WTC11 (cell line): ENCODE measurements at regions not wholly inside any gene's neighbourhood (a gene's known extent, or its start where the extent isn't known, plus 50 kb on each side); places are given as distances from the start of the nearest gene placed in this dataset.
"Not testable (repeated sequence)": the region's sequence is repeated elsewhere in the genome, so short reads cannot be mapped to it uniquely, and the experiment has no call there.

Experiments used
- ATAC-seq: fragments of 200-7000 bp; cut with Tn5 transposase; 2 replicates; pipeline ENCODE4 v1.10.0; 2021; ENCODE audit warnings: mild to moderate bottlenecking, moderate library complexity
- CTCF ChIA-PET: fragments of 300-600 bp; sonication (Branson Sonifier 250); formaldehyde crosslinking; loops from one replicate; lab custom pipeline; 2021; ENCODE audit warnings: antibody characterized with exemption; lab: Charles Lee
- POLR2A ChIA-PET: fragments of 350-600 bp; sonication (Branson Sonifier 250); formaldehyde crosslinking; loops from one replicate; lab custom pipeline; 2021; ENCODE audit warnings: antibody characterized with exemption; lab: Charles Lee
- DNase-seq: peaks from one replicate; pipeline ENCODE4 v3.0.0; 2021; ENCODE audit warnings: low spot score
- H3K27ac Mint-ChIP-seq: 2 replicates; pipeline ENCODE4 v1.8.0; 2021; ENCODE audit warnings: mixed read lengths
- H3K27me3 Mint-ChIP-seq: 2 replicates; pipeline ENCODE4 v1.8.0; 2021; ENCODE audit warnings: low read depth, mild to moderate bottlenecking, moderate library complexity, mixed read lengths
- H3K36me3 Mint-ChIP-seq: 2 replicates; pipeline ENCODE4 v1.8.0; 2021; ENCODE audit warnings: mixed read lengths
- H3K4me1 Mint-ChIP-seq: 2 replicates; pipeline ENCODE4 v1.8.0; 2022; ENCODE audit warnings: mixed read lengths
- H3K4me3 Mint-ChIP-seq: 2 replicates; pipeline ENCODE4 v1.8.0; 2021; ENCODE audit warnings: mild to moderate bottlenecking, moderate library complexity, mixed read lengths
- H3K9me3 Mint-ChIP-seq: 2 replicates; pipeline ENCODE4 v1.8.0; 2021; ENCODE audit warnings: mixed read lengths
- ESRRA ChIP-seq: sonication (generic); formaldehyde crosslinking; IDR thresholded peaks from 2 replicates; pipeline ENCODE4 v1.8.1; 2022; ENCODE audit warnings: mild to moderate bottlenecking, missing genetic modification reagents, borderline replicate concordance
- HMGA2 ChIP-seq: fragments of 250-450 bp; sonication (Bioruptor Pico); IDR thresholded peaks from 2 replicates; pipeline ENCODE4 v1.4.0; 2021; ENCODE audit warnings: mild to moderate bottlenecking, moderate library complexity
- IRF2 ChIP-seq: sonication (generic); formaldehyde crosslinking; IDR thresholded peaks from 2 replicates; pipeline ENCODE4 v1.8.0; 2022; ENCODE audit warnings: low read depth, missing genetic modification reagents, borderline replicate concordance
- OVOL2 ChIP-seq: fragments of 250-450 bp; sonication (Bioruptor Pico); IDR thresholded peaks from 2 replicates; pipeline ENCODE4 v1.9.0; 2021; ENCODE audit warnings: mild to moderate bottlenecking, borderline replicate concordance
- SP1 ChIP-seq: sonication (generic); formaldehyde crosslinking; conservative IDR thresholded peaks from 2 replicates; pipeline ENCODE4 v1.8.1; 2022; ENCODE audit warnings: missing genetic modification reagents
- TEAD1 ChIP-seq: sonication (generic); formaldehyde crosslinking; IDR thresholded peaks from 2 replicates; pipeline ENCODE4 v1.8.0; 2022; ENCODE audit warnings: mild to moderate bottlenecking, missing genetic modification reagents
- TF ChIP-seq, protein P1 (sequence below): sonication (generic); formaldehyde crosslinking; IDR thresholded peaks from 2 replicates; pipeline ENCODE4 v1.8.0; 2022; ENCODE audit warnings: mild to moderate bottlenecking, missing genetic modification reagents
- TF ChIP-seq, protein P2 (sequence below): fragments of 200-600 bp; IDR thresholded peaks from 2 replicates; pipeline ENCODE4 v1.8.0; 2022; ENCODE audit warnings: antibody characterized with exemption
- TF ChIP-seq, protein P3 (sequence below): fragments of 250-450 bp; sonication (Bioruptor Pico); IDR thresholded peaks from 2 replicates; pipeline ENCODE4 v1.9.0; 2021; ENCODE audit warnings: mild to moderate bottlenecking, borderline replicate concordance
- TF ChIP-seq, protein P4 (sequence below): fragments of 250-450 bp; sonication (Bioruptor Pico); IDR thresholded peaks from 2 replicates; pipeline ENCODE4 v2.1.2; 2022; ENCODE audit warnings: mild to moderate bottlenecking, moderate library complexity
- TF ChIP-seq, protein P5 (sequence below): fragments of 250-450 bp; sonication (Bioruptor Pico); IDR thresholded peaks from 2 replicates; pipeline ENCODE4 v1.9.0; 2021; ENCODE audit warnings: mild to moderate bottlenecking
- TF ChIP-seq, protein P6 (sequence below): sonication (generic); formaldehyde crosslinking; IDR thresholded peaks from 2 replicates; pipeline ENCODE4 v1.8.1; 2023; ENCODE audit warnings: mild to moderate bottlenecking, missing genetic modification reagents
- TF ChIP-seq, protein P7 (sequence below): sonication (generic); formaldehyde crosslinking; IDR thresholded peaks from 2 replicates; pipeline ENCODE4 v1.8.0; 2023; ENCODE audit warnings: mild to moderate bottlenecking, missing genetic modification reagents

DNA sequence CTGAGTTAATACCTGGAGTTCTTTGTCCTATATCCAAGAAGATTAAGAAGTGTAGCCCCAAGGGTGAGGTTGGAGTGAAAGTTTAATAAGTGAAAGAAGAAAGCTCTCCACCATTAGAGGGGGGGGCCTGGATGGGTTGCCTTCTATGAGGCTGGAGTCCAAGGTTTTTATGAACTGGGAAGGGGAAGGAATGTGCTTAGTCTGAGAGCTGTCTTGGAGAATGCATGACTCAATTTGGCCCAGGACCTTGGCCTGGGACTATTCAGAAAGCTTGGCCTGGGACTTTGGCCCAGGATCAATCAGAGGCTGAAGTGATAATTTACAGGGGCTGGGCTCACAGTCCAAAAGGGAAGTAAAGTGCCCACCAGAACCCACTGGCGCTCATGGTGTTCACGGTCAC, 1049.0 kb upstream of the GRIA3 start:
- ChIA-PET POLR2A (no interaction called here), CTCF (no interaction called here)
- no peak overlapping the region for H3K4me3 Mint-ChIP-seq
- H3K9me3 Mint-ChIP-seq: peaks cover 22% of the 10 kb centered on the region
- ATAC-seq: no peak
- H3K4me1 Mint-ChIP-seq: peaks cover 3% of the 10 kb centered on the region; the same call in 1 of the 2 replicates
- no peak for DNase-seq
- H3K27ac Mint-ChIP-seq: no peak overlapping the region
- H3K36me3 Mint-ChIP-seq: peaks cover 15% of the 10 kb centered on the region
- TF ChIP-seq, protein P1, sequence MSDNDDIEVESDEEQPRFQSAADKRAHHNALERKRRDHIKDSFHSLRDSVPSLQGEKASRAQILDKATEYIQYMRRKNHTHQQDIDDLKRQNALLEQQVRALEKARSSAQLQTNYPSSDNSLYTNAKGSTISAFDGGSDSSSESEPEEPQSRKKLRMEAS (CRISPR knock-in tag): no peak
- TF ChIP-seq OVOL2 (CRISPR knock-in tag) (no peak), HMGA2 (CRISPR knock-in tag) (no peak), ESRRA (CRISPR knock-in tag) (no peak), IRF2 (CRISPR knock-in tag) (no peak)
- TF ChIP-seq, protein P2, sequence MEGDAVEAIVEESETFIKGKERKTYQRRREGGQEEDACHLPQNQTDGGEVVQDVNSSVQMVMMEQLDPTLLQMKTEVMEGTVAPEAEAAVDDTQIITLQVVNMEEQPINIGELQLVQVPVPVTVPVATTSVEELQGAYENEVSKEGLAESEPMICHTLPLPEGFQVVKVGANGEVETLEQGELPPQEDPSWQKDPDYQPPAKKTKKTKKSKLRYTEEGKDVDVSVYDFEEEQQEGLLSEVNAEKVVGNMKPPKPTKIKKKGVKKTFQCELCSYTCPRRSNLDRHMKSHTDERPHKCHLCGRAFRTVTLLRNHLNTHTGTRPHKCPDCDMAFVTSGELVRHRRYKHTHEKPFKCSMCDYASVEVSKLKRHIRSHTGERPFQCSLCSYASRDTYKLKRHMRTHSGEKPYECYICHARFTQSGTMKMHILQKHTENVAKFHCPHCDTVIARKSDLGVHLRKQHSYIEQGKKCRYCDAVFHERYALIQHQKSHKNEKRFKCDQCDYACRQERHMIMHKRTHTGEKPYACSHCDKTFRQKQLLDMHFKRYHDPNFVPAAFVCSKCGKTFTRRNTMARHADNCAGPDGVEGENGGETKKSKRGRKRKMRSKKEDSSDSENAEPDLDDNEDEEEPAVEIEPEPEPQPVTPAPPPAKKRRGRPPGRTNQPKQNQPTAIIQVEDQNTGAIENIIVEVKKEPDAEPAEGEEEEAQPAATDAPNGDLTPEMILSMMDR: no peak
- H3K27me3 Mint-ChIP-seq: no peaks in the 10 kb centered on the region

DNA sequence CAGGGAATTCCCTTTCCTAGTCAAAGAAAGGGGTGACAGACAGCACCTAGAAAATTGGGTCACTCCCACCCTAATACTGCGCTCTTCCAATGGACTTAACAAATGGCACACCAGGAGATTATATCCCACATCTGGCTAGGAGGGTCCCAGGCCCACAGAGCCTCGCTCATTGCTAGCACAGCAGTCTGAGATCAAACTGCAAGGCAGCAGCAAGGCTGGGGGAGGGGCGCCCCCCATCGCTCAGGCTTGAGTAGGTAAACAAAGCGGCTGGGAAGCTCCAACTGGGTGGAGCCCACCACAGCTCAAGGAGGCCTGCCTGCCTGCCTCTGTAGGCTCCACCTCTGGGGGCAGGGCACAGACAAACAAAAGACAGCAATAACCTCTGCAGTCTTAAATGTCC, 1043.9 kb upstream of the GRIA3 start:
- POLR2A ChIA-PET, H3K27ac Mint-ChIP-seq, H3K4me1 Mint-ChIP-seq, H3K4me3 Mint-ChIP-seq, CTCF ChIA-PET, H3K27me3 Mint-ChIP-seq, ATAC-seq: not testable (repeated sequence)
- H3K36me3 Mint-ChIP-seq: peaks cover 10% of the 10 kb centered on the region; the same call in 1 of the 2 replicates
- peaks cover 15% of the 10 kb centered on the region; the same call in 1 of the 2 replicates for H3K9me3 Mint-ChIP-seq
- DNase-seq: peak; percentile 8

DNA sequence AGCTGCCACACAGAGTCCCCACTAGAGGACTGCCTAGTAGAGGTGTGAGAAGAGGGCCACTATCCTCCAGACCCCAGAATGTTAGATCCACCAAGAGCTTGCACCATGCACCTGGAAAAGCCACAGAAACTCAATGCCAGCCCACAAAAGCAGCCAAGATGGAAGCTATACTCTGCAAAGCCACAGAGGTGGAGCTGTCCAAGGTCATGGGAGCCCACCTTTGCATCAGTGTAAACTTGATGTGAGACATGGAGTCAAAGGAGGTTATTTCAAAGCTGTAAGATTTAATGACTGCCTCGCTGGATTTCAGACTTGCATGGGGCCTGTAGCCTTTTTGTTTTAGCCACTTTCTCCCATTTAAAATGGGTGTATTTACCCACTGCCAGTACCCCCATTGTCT, 1030.1 kb upstream of the GRIA3 start:
- ChIA-PET POLR2A (no interaction called here), CTCF (no interaction called here)
- no peak for DNase-seq
- ATAC-seq: no peak
- no peak overlapping the region for H3K27ac Mint-ChIP-seq
- no peaks in the 10 kb centered on the region for H3K4me1 Mint-ChIP-seq
- H3K9me3 Mint-ChIP-seq: peaks cover 12% of the 10 kb centered on the region
- H3K36me3 Mint-ChIP-seq: peaks cover 6% of the 10 kb centered on the region
- H3K27me3 Mint-ChIP-seq: no peaks in the 10 kb centered on the region
- no peak overlapping the region for H3K4me3 Mint-ChIP-seq
- TF ChIP-seq TEAD1 (CRISPR knock-in tag) (no peak), HMGA2 (CRISPR knock-in tag) (no peak), SP1 (no peak)
- TF ChIP-seq, protein P3, sequence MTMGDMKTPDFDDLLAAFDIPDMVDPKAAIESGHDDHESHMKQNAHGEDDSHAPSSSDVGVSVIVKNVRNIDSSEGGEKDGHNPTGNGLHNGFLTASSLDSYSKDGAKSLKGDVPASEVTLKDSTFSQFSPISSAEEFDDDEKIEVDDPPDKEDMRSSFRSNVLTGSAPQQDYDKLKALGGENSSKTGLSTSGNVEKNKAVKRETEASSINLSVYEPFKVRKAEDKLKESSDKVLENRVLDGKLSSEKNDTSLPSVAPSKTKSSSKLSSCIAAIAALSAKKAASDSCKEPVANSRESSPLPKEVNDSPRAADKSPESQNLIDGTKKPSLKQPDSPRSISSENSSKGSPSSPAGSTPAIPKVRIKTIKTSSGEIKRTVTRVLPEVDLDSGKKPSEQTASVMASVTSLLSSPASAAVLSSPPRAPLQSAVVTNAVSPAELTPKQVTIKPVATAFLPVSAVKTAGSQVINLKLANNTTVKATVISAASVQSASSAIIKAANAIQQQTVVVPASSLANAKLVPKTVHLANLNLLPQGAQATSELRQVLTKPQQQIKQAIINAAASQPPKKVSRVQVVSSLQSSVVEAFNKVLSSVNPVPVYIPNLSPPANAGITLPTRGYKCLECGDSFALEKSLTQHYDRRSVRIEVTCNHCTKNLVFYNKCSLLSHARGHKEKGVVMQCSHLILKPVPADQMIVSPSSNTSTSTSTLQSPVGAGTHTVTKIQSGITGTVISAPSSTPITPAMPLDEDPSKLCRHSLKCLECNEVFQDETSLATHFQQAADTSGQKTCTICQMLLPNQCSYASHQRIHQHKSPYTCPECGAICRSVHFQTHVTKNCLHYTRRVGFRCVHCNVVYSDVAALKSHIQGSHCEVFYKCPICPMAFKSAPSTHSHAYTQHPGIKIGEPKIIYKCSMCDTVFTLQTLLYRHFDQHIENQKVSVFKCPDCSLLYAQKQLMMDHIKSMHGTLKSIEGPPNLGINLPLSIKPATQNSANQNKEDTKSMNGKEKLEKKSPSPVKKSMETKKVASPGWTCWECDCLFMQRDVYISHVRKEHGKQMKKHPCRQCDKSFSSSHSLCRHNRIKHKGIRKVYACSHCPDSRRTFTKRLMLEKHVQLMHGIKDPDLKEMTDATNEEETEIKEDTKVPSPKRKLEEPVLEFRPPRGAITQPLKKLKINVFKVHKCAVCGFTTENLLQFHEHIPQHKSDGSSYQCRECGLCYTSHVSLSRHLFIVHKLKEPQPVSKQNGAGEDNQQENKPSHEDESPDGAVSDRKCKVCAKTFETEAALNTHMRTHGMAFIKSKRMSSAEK (CRISPR knock-in tag): no peak
- TF ChIP-seq, protein P4, sequence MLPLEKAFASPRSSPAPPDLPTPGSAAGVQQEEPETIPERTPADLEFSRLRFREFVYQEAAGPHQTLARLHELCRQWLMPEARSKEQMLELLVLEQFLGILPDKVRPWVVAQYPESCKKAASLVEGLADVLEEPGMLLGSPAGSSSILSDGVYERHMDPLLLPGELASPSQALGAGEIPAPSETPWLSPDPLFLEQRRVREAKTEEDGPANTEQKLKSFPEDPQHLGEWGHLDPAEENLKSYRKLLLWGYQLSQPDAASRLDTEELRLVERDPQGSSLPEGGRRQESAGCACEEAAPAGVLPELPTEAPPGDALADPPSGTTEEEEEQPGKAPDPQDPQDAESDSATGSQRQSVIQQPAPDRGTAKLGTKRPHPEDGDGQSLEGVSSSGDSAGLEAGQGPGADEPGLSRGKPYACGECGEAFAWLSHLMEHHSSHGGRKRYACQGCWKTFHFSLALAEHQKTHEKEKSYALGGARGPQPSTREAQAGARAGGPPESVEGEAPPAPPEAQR: no peak
- TF ChIP-seq, protein P5, sequence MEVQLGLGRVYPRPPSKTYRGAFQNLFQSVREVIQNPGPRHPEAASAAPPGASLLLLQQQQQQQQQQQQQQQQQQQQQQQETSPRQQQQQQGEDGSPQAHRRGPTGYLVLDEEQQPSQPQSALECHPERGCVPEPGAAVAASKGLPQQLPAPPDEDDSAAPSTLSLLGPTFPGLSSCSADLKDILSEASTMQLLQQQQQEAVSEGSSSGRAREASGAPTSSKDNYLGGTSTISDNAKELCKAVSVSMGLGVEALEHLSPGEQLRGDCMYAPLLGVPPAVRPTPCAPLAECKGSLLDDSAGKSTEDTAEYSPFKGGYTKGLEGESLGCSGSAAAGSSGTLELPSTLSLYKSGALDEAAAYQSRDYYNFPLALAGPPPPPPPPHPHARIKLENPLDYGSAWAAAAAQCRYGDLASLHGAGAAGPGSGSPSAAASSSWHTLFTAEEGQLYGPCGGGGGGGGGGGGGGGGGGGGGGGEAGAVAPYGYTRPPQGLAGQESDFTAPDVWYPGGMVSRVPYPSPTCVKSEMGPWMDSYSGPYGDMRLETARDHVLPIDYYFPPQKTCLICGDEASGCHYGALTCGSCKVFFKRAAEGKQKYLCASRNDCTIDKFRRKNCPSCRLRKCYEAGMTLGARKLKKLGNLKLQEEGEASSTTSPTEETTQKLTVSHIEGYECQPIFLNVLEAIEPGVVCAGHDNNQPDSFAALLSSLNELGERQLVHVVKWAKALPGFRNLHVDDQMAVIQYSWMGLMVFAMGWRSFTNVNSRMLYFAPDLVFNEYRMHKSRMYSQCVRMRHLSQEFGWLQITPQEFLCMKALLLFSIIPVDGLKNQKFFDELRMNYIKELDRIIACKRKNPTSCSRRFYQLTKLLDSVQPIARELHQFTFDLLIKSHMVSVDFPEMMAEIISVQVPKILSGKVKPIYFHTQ: no peak
- TF ChIP-seq, protein P6, sequence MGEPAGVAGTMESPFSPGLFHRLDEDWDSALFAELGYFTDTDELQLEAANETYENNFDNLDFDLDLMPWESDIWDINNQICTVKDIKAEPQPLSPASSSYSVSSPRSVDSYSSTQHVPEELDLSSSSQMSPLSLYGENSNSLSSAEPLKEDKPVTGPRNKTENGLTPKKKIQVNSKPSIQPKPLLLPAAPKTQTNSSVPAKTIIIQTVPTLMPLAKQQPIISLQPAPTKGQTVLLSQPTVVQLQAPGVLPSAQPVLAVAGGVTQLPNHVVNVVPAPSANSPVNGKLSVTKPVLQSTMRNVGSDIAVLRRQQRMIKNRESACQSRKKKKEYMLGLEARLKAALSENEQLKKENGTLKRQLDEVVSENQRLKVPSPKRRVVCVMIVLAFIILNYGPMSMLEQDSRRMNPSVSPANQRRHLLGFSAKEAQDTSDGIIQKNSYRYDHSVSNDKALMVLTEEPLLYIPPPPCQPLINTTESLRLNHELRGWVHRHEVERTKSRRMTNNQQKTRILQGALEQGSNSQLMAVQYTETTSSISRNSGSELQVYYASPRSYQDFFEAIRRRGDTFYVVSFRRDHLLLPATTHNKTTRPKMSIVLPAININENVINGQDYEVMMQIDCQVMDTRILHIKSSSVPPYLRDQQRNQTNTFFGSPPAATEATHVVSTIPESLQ (CRISPR knock-in tag): no peak
- TF ChIP-seq, protein P7, sequence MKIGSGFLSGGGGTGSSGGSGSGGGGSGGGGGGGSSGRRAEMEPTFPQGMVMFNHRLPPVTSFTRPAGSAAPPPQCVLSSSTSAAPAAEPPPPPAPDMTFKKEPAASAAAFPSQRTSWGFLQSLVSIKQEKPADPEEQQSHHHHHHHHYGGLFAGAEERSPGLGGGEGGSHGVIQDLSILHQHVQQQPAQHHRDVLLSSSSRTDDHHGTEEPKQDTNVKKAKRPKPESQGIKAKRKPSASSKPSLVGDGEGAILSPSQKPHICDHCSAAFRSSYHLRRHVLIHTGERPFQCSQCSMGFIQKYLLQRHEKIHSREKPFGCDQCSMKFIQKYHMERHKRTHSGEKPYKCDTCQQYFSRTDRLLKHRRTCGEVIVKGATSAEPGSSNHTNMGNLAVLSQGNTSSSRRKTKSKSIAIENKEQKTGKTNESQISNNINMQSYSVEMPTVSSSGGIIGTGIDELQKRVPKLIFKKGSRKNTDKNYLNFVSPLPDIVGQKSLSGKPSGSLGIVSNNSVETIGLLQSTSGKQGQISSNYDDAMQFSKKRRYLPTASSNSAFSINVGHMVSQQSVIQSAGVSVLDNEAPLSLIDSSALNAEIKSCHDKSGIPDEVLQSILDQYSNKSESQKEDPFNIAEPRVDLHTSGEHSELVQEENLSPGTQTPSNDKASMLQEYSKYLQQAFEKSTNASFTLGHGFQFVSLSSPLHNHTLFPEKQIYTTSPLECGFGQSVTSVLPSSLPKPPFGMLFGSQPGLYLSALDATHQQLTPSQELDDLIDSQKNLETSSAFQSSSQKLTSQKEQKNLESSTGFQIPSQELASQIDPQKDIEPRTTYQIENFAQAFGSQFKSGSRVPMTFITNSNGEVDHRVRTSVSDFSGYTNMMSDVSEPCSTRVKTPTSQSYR (CRISPR knock-in tag): no peak
- TF ChIP-seq, protein P2: no peak
